ENCODE measurements at regions not wholly inside any gene's neighbourhood (a gene's known extent, or its start where the extent isn't known, plus 50 kb on each side); places are given as distances from the start of the nearest gene placed in this dataset.
A peak's percentile ranks its signal among the peaks of the same experiment; 100 is the strongest.

DNA sequence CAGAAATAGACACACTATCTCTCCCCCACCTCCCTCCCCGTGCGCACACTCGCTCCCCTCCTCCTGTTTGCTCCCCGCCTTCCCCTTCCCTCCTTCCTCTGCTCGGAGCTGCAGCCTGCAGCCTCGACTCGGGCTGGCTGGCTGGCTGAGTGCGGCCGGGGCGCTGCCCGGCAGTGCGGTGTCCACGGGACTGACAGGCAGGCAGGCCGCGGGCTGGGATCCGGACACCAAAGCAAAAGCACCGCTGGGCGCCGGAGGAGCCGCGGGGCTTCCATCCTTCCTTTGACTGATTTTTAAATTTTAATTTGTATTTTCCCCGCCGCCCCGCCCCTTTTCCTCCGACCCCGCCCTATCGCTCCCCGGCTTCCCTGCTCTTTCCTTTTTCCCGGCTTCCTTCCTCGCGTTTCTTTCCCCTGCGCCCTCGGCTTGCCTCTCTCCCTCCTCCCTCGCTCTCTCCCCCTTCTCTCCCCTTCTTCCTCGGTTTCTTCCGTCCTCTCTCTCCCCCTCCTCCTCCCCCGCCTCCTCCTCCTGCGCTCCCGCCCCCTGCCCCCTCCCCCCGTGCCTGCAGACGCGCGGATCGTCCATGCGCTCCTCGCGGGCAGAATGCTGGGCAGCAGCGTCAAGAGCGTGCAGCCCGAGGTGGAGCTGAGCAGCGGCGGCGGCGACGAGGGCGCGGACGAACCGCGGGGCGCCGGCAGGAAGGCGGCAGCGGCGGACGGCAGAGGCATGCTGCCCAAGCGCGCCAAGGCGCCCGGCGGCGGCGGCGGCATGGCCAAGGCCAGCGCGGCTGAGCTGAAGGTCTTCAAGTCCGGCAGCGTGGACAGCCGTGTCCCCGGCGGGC lies 109.4 kb downstream of the NAV1 start (continued):
- TF ChIP-seq RBBP5 (IDR thresholded peaks at IDR 0.05; ENCODE audit: borderline replicate concordance, low read depth, low read length) (peak; percentile 64; the same call in 1 of the 2 replicates), FOSL1 (IDR thresholded peaks at IDR 0.05; ENCODE audit: insufficient read depth, low read depth, low read length) (no peak), E2F6 (IDR thresholded peaks at IDR 0.05) (peak; percentile 79), SUZ12 (IDR thresholded peaks at IDR 0.05; ENCODE audit: low read length) (no peak), SIN3A (conservative IDR thresholded peaks at IDR 0.05 in 1 of 2, IDR thresholded peaks at IDR 0.05 in 1 of 2; ENCODE audit: low read depth in 1 of 2, low read length in 2 of 2) (peak; percentile 27 to 37; a peak in 1 of 4 replicates), MAX (IDR thresholded peaks at IDR 0.05) (peak; percentile 84)
- TF ChIP-seq, protein P1, sequence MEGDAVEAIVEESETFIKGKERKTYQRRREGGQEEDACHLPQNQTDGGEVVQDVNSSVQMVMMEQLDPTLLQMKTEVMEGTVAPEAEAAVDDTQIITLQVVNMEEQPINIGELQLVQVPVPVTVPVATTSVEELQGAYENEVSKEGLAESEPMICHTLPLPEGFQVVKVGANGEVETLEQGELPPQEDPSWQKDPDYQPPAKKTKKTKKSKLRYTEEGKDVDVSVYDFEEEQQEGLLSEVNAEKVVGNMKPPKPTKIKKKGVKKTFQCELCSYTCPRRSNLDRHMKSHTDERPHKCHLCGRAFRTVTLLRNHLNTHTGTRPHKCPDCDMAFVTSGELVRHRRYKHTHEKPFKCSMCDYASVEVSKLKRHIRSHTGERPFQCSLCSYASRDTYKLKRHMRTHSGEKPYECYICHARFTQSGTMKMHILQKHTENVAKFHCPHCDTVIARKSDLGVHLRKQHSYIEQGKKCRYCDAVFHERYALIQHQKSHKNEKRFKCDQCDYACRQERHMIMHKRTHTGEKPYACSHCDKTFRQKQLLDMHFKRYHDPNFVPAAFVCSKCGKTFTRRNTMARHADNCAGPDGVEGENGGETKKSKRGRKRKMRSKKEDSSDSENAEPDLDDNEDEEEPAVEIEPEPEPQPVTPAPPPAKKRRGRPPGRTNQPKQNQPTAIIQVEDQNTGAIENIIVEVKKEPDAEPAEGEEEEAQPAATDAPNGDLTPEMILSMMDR (IDR thresholded peaks at IDR 0.05; ENCODE audit: control extremely low read depth in 1 of 3, insufficient read depth in 1 of 3, low read depth in 1 of 3, low read length in 3 of 3) = no peak

All from H1 (cell line).